Jurkat, Clone E6-1 (cell line): ENCODE measurements at regions not wholly inside any gene's neighbourhood (a gene's known extent, or its start where the extent isn't known, plus 50 kb on each side); places are given as distances from the start of the nearest gene placed in this dataset.

Source experiments
- DNase-seq: peaks from one replicate; pipeline ENCODE4 v3.0.0-alpha.2; 2011; ENCODE audit warnings: low read depth, low spot score
- H3K4me3 ChIP-seq: 2 replicates; pipeline ENCODE4 v1.5.1; 2011; ENCODE audit warnings: mild to moderate bottlenecking, low read length, control low read depth, moderate library complexity

DNA sequence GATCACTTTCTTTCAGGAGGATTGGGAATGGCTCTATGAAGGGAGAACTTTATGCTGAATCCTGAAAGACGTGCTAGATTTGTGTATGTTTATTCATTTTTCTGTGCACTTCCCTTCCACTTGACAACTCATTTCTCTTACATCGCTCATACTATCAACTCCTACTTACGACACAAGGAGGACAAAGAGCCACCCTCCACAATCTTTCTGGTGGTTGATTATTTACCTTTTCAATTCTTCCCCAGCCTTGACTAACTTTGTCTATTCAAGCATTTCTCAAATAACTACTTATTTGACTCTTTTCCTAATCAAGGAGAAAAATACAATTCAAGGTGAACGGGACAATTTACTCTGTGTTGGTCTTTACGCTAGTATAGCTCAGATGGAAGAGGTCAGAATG lies 622.1 kb downstream of the TLR4 start:
- DNase-seq, result no peak
- H3K4me3 ChIP-seq, result no peak overlapping the region

DNA sequence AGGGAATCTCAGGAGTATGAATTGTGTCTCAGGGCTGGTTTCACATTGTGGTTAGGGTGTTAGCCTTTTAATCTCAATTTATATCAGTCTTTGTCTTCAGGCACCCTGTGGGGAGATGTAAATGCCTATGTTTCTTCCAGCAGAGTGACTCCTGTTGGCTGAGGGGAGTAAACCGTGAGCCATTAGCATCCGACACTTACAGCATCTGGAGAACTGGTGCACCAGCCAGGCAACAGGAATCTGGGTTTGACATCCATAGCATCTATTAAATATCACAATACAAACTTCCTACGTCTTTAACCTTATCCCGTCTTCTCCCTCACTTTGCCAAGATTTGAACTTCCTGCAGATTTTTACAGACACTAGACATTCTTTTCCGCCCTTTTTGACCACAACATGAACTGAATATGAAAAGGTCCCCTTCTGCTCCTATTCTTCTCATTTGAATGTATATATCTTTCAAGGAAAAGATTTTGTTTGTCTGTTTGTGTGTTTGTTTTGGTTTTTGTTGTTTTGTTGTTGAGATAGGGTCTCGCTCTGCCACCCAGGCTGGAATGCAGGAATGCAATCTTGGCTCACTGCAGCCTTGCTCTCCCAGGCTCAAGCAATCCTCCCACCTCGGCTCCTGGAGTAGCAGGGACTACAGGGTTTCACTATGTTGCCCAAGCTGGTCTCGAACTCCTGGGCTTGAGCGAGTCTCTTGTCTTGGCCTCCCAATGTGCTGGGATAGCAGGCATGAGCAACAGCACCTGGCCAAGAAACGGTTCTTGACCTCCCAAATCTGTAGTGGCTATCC lies 626.2 kb downstream of the TLR4 start:
- no peak overlapping the region for H3K4me3 ChIP-seq
- no peak for DNase-seq

DNA sequence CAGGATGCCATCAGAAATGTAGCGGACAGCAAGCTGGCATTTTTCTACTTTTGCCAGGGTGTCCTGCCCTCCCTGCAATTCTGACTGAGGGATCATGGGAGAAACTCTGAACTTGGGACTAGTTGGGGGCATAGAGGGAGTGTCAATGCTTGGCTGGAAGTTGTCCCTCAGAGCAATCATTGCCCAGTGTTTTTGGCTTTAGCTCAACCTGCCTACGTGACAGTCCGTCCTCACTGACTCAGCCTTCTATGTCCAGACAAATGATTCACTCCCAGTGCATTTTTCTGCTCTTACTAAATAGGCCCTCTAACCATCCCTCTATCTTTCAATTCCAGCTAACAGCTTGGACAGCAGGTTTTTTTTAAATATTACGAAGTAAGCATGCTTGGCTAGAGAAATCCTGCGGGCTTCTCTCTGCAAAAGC lies 627.4 kb downstream of the TLR4 start:
- DNase-seq, result no peak
- no peak overlapping the region for H3K4me3 ChIP-seq

DNA sequence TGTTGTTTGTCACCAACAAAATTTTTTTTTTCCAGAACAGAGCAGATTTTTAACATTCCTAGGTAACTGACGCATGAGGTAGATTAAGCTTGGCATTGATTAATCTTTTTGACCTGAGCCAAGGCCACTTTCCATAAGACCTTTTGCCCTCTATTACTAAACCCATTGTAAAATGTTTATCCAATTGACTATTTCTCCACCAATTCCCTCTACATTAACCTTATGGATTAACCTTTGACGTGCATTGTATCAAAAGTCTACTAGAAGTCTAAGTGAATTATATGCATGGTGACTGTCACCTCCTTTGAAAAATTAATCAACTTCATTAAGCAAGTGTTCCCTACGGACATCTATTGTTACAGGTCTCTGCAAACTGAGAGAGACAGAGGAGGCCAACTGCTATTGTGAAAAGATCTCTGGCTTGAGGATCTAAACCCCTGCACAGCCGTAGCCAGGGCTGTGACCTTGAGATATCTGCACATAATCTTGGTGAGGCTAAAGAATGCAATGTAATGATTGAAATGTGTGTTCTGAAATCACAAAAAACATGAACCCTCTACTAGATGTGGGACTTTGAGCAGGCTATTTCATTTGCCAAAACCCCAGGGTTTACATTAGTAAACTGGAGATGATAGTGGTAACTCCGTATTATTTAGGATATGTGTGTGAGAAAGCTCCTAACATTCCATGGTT lies 632.2 kb downstream of the TLR4 start:
- DNase-seq, result no peak
- H3K4me3 ChIP-seq, result no peak overlapping the region

DNA sequence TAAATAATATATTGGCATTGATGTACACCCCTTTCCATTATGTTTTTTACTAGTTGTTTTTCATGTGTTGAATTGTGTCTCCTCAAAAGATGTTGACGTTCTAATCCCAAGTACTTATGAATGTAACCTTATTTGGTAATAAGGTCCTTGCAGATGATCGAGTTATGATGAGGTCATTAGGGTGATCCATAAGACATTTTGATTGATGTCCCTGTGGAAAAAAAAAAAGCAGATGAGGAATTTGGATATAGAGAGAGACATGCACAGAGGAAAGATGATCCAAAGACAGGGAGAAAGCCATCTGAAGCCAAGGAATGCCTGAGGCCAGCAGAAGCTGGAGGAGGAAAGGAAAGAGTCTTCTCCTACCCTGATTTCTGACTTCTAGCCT lies 632.7 kb downstream of the TLR4 start:
- no peak overlapping the region for H3K4me3 ChIP-seq
- DNase-seq, result no peak

DNA sequence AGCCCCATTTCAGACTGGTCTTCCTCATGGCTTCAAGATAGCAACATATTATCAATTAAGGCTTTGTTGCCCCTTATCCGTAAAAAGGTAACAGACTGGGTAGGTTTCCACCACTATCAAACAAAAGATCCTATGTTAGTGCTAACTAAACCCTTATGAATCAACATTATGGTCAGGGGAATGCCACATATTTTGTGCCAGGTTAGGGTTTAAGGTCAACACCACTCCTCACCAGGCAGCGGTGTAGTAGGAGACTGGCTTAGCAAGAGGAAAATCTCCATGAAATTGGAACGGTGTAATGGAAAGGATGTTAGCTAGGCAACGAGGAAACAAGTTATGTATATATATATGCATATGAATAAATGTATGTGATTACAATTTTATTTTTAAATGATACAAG lies 655.8 kb downstream of the TLR4 start:
- no peak for DNase-seq
- no peak overlapping the region for H3K4me3 ChIP-seq

DNA sequence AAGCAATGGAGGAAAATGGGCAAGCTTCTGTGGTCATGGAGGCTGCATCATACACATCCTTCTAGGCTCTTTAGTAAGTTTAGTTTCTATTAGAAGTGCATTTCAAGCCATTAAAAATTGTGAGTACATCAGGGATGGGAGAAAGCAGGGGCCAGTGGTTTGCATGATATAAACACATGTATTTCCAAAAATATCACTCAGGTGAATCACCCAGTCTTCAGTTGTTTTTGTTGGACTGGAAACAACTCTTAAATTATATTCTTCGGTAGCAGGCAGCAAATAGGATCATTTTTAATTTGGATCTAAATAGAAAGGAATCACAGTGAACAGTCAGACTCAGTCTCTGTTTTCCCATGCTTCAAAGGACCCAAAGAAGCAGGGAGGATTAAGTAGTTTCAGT lies 657.9 kb downstream of the TLR4 start:
- no peak overlapping the region for H3K4me3 ChIP-seq
- no peak for DNase-seq

DNA sequence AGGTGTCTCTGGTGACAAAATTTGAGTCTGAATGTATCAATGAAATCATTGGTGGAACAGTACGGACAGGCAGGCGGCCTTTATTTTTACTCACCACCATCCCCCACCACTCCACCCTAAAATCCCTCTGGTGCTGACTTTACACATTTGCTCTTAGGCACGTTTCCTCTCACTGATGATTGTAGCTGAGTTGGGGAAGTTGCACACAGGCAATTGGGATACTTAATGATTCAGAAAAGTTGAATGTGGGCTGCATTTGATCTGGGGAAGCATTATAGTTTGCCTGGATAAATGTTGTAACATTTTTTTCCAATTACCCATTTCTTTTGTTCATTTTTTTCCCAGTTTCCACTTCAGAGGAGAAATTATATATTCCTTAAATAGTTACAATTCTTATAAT lies 658.4 kb downstream of the TLR4 start:
- DNase-seq, result no peak
- no peak overlapping the region for H3K4me3 ChIP-seq

DNA sequence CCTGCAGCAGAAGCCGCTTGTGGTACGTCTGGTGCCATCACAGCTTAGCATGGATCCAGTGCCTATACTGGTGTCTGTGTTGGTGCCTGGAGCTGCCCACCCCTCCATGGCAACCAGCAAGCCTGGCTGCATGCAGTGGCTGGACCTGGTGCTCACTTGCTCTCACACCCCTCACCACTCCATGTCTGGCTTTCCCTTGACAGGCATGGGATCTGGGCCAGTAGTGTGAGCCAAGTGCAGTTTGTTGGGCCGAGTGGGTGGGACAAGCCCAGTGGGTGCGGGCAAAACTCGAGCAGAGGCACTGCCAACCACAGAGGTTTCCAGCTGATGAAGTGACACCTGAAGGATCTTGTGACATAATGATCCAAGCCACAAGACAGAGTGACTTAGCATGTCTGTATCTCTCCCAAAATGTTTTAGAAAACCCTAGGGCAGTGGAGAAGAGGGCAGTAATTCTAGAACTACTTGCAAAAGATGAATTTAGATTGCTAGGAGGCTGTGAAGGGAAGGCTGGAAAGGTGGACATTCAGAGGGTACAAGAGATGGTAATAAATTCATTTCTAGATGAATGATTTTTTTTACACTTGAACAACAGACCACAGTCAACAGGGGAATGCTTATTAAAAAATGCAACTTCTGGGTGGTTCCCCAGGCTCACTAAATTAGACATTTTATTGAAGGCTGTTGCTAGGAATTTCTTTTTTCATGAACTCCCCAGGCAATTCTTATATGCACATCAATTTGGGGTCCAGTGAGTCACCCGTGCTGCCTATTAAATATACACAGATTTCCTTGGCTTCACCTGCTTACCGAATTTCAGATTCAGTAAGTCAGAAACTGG lies 660.3 kb downstream of the TLR4 start:
- DNase-seq, result no peak
- H3K4me3 ChIP-seq, result no peak overlapping the region

DNA sequence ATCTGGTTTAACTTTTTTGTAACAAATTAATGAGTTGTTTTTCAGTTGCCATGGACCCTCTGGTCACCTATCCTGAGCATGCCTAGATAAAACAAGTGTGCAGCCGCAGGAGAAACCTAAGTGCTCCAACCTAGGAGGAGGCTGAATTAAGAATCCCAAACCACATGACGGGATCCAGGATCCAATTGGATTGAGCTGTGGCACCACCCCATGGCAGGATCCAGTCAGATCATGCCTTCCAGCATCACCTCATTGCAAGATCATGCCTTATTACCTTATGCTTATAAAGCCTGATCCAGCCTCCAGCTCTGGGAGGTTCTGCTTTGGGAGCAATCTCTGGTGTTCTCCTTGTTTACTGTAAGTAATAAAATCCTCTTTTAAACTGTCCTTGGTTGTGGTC lies 662.0 kb downstream of the TLR4 start:
- H3K4me3 ChIP-seq, result no peak overlapping the region
- DNase-seq, result no peak

DNA sequence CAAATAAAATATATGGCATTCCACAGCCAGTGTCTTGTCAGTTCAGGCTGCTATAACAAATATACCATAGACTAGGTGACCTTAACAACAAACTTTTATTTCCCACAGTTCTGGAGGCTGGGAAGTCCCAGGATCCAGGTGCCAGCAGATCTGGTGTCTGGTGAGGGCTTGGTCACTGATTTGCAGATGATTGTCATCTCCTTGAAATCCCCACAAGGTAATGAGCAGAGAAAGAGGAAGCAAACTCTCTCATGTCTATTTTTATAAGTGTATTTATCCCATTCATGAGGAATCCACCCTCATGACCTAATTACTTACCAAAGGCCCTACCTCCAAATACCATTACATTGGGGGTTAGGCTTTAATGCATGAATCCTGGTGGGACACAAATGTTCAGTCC lies 663.2 kb downstream of the TLR4 start:
- DNase-seq, result no peak
- no peak overlapping the region for H3K4me3 ChIP-seq

DNA sequence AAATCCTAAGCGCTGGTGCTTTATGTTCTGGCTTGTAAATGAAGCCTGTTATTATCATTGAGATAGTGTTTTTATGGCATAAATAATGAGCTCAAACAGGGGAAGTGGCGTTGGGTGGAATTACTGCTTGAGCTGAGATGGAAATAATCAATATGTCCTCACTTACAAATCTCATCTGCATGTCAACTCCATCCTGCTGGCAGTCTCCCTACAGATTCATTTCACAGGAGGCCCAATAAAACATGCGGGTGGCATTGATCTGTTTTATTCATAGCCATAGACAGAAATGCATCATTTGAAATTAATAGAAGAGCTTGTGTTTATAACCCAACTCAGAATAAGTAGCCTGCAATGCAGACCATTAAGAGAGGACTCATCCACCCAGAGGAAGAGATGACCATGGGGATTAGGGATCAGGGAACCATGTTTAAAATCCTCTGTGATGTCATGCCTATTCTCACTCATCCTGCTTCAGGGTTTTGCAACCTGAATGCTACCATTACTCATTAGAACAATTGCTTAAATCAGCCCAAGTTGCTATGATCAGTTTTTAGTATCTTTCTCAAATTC lies 680.4 kb downstream of the TLR4 start:
- DNase-seq, result no peak
- no peak overlapping the region for H3K4me3 ChIP-seq

DNA sequence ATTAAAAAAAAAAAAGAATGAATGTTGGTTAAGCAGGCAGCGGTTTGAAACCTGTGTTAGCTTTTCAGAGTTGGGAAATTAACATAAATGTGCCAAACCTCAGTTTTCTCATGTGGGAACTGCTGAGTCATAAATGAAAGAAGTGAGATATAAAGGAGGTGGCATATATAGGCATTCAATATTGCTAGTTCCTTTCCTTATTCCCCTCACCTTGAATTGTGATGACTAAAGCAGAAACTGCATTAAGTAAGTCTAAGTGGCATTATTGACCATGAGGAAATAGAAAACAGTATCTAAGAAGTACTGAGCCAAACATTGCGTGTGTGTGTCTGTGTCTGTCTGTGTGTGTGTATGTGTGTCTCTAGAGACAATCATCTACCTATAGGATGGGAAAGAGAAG lies 691.2 kb downstream of the TLR4 start:
- H3K4me3 ChIP-seq, result no peak overlapping the region
- DNase-seq, result peak; percentile 52

DNA sequence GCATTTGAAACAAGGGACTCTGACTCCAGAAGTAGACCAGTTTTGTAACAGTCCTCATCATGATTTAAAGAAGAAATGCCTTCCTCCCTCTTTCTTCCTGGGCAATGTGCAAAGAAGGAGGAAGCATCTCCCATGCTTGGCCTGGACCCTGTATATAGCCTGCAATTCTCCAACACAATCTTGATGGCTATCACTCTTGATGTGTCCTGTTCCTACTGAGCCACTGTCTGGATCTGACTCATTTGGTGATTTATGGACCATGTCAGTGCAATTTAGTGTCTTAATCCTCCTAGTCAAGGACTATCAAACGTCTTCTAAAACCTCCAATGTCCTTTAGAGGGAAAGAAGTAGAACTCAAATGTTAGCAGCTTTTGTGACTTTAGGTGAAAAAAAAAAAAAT lies 697.3 kb downstream of the TLR4 start:
- no peak overlapping the region for H3K4me3 ChIP-seq
- DNase-seq, result no peak

DNA sequence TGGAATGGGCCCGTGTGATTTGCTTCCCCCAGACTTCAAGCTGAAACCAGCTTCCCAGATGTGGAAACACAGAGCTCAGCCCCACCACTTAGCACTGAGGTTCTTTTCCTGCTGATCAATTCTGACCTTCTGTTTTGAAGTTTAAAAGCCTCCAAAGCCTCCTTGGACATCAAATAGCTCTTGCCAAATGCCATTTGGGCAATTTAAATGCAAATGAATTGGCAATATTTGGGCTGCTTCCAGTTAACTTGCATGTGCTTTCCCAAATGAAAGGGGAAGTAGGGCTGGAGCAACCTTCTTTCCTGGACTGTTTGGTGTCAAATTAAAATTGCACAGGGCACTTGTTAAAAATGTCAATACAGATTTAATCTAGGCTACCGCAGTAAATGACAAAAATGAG lies 710.5 kb downstream of the TLR4 start:
- no peak for DNase-seq
- no peak overlapping the region for H3K4me3 ChIP-seq

DNA sequence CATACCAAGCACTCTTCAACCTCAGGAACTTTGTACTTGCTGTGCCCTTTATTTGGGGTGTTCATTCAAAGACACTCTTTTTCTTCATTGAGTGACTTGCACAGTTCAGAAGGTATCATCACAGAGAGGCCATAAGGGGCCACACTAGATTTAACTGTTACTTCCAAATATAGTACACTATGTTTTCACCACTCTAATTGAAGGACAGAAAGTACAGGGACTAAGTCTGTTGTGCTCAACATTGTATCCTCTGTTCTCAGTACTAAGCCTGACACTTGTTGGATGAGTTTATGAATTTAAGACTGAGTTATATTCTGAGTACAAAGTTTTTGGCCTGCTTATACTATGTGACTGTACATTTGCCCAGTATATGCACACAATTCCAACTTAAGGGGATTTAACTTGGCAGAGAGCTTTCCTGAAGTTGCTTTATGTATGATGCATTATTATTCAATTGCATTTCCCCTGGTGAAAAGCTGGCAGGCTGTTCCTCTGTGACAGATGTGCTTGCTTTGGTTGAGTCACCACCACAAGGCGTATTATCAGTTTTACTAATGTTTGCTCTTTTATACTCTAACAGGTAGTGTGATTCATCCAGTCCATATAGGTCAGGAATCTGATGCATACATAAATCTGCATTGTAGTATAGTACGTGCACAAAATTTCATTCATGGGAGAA lies 714.8 kb downstream of the TLR4 start:
- DNase-seq, result no peak
- no peak overlapping the region for H3K4me3 ChIP-seq

DNA sequence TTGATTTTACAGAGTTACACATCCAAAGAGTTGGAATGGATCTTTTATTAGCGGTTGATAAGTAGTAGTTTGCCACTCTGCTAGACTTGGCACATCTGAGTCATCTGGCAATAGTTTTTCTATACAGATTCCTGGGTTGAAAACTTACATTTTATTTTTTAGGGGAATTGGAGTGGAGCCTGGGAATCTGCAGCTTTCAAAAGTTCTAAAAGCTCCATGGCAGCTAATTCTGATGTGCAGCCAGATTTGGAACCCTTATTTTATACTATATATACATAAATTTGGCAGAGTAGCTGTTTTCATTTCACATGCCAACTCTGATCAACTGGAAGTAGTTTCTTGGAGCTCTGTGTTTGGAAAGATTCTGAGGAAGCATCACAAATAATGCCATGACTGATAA lies 715.5 kb downstream of the TLR4 start:
- no peak overlapping the region for H3K4me3 ChIP-seq
- no peak for DNase-seq

DNA sequence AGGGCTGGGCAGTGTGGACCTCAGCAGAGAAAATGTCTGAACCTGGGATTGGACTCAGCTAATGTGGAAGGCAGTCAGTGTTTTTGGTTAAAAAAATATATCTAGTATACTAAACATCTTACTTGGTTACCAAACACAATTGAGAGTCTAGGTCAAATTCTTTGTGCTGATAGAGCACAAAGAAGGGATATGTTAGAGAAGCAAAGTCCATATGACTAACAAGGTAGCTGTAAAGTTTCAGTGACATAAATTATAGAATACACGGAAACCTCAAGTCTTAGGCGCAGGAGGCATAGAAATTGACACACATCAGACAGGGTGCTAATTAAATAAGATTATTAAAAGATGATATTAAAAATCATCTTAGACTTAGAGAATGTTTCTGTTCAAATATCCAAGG lies 718.3 kb downstream of the TLR4 start:
- H3K4me3 ChIP-seq, result no peak overlapping the region

DNA sequence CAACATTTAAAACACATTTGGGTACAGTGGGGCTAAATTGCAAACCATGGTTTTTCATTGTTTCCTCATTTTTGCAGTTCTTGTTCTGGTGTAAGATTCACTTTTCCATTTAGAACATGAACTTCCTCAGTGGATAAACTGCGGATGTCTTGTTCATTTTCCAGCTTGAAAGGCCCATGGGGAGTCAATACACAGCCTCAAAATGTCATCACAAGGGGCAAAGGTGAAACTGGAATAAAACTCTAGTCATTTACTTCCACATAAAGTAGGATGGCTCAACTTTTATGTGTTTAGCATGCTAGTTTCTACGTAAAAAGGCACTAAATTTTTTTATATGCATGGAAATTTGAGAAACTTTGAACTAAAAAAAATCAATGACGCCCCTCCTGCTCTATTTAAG lies 718.8 kb downstream of the TLR4 start:
- H3K4me3 ChIP-seq, result no peak overlapping the region
- DNase-seq, result no peak

More for the DNA sequence above, 718.3 kb downstream of the TLR4 start:
- DNase-seq, result no peak
